Loucy (cell line): ENCODE measurements at regions not wholly inside any gene's neighbourhood (a gene's known extent, or its start where the extent isn't known, plus 50 kb on each side); places are given as distances from the start of the nearest gene placed in this dataset.

Source experiments
- H2AFZ ChIP-seq: fragments of 200-600 bp; sonication (generic); 2 replicates; pipeline ENCODE4 v1.6.0; 2016; ENCODE audit warnings: antibody characterized with exemption, mild to moderate bottlenecking, low read length, moderate library complexity
- H3F3A ChIP-seq: fragments of 200-600 bp; 2 replicates; pipeline ENCODE4 v1.6.0; 2016; ENCODE audit warnings: antibody characterized with exemption, low read depth, mild to moderate bottlenecking
- H3K27me3 ChIP-seq: fragments of 200-600 bp; sonication (generic); 2 replicates; pipeline ENCODE4 v1.6.1; 2014; ENCODE audit warnings: low read length, mild to moderate bottlenecking; ENCODE audit not compliant: insufficient read depth, poor library complexity, severe bottlenecking
- H3K36me3 ChIP-seq: fragments of 200-600 bp; sonication (generic); 2 replicates; pipeline ENCODE4 v1.6.1; 2016; ENCODE audit warnings: low read length; ENCODE audit not compliant: insufficient read depth
- H3K4me1 ChIP-seq: fragments of 200-600 bp; sonication (generic); 2 replicates; pipeline ENCODE4 v1.5.1; 2014; ENCODE audit warnings: low read length, mild to moderate bottlenecking; ENCODE audit not compliant: insufficient read depth, poor library complexity, severe bottlenecking
- H3K4me2 ChIP-seq: fragments of 200-600 bp; sonication (generic); 2 replicates; pipeline ENCODE4 v1.6.0; 2014; ENCODE audit warnings: antibody characterized with exemption, low read length, low read depth, mild to moderate bottlenecking; ENCODE audit not compliant: poor library complexity, severe bottlenecking
- H3K4me3 ChIP-seq: fragments of 200-600 bp; sonication (generic); 2 replicates; pipeline ENCODE4 v1.5.1; 2014; ENCODE audit warnings: low read length, mild to moderate bottlenecking, mixed read lengths; ENCODE audit not compliant: poor library complexity, severe bottlenecking
- H3K79me2 ChIP-seq: fragments of 200-600 bp; sonication (generic); 2 replicates; pipeline ENCODE4 v1.6.1; 2014; ENCODE audit warnings: low read length; ENCODE audit not compliant: insufficient read depth
- H3K9ac ChIP-seq: fragments of 200-600 bp; sonication (generic); 2 replicates; pipeline ENCODE4 v1.6.0; 2014; ENCODE audit warnings: mild to moderate bottlenecking, low read depth, low read length, moderate library complexity; ENCODE audit not compliant: poor library complexity, severe bottlenecking
- H3K9me2 ChIP-seq: fragments of 200-600 bp; sonication (generic); replicated peaks from 2 replicates; pipeline ENCODE4 v1.6.1; 2016; ENCODE audit warnings: low read depth, low read length, mixed read lengths
- H3K9me3 ChIP-seq: fragments of 200-600 bp; sonication (generic); 2 replicates; pipeline ENCODE4 v1.6.1; 2014; ENCODE audit warnings: mild to moderate bottlenecking, antibody characterized with exemption, low read length, low read depth; ENCODE audit not compliant: insufficient read depth
- H4K20me1 ChIP-seq: fragments of 200-600 bp; sonication (generic); 2 replicates; pipeline ENCODE4 v1.6.0; 2014; ENCODE audit warnings: antibody characterized with exemption, low read length, mild to moderate bottlenecking; ENCODE audit not compliant: insufficient read depth, poor library complexity, severe bottlenecking
- EZH2phosphoT487 ChIP-seq: fragments of 200-600 bp; IDR thresholded peaks from 2 replicates; pipeline ENCODE4 v1.6.1; 2018; ENCODE audit warnings: antibody characterized with exemption, mild to moderate bottlenecking, moderate library complexity, borderline replicate concordance
- TF ChIP-seq, protein P1 (sequence below): fragments of 200-600 bp; sonication (generic); conservative IDR thresholded peaks from 2 replicates; pipeline ENCODE4 v1.5.1; 2014; ENCODE audit warnings: mild to moderate bottlenecking, antibody characterized with exemption, low read length

DNA sequence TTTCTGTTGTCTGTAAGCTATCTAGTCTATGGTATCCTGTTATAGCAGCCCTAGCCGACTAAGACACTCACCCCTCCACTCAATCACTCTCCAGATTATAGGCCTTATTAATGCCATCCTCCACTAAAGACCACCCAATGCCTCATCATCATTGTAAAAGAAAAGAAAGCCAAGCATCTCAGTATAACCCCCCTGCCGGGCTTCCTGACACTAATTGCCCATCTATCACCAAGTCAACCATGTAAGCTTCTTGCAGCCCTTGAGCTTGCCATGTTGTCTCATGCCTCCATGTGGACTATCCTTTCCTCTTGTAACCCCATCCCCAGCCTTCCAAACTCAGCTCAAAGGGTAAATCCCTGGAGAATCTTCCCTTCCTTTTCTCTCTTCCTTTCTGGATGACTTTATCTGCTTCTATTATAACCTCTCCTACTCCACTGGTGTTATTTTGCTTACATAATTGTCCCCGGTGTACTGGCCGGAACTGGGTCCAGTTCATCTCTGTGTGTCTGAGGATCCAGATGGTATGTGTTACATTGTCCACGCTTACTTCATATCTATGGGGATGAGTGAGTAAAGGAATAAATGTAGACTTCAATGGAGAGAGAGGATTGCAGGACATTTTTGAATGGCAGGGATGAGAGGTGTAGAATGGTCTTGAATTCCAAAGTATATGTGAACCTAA is 202.9 kb upstream of the SOX4 start:
- TF ChIP-seq, protein P1, sequence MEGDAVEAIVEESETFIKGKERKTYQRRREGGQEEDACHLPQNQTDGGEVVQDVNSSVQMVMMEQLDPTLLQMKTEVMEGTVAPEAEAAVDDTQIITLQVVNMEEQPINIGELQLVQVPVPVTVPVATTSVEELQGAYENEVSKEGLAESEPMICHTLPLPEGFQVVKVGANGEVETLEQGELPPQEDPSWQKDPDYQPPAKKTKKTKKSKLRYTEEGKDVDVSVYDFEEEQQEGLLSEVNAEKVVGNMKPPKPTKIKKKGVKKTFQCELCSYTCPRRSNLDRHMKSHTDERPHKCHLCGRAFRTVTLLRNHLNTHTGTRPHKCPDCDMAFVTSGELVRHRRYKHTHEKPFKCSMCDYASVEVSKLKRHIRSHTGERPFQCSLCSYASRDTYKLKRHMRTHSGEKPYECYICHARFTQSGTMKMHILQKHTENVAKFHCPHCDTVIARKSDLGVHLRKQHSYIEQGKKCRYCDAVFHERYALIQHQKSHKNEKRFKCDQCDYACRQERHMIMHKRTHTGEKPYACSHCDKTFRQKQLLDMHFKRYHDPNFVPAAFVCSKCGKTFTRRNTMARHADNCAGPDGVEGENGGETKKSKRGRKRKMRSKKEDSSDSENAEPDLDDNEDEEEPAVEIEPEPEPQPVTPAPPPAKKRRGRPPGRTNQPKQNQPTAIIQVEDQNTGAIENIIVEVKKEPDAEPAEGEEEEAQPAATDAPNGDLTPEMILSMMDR, result no peak
- TF ChIP-seq EZH2phosphoT487, result no peak
- Histone ChIP-seq H4K20me1 (no peaks in the 10 kb centered on the region), H3K9ac (no peak overlapping the region), H3K27me3 (no peaks in the 10 kb centered on the region), H3K9me3 (no peaks in the 10 kb centered on the region), H3K4me2 (no peak overlapping the region), H2AFZ (no peak overlapping the region), H3K4me1 (peaks cover 9% of the 10 kb centered on the region), H3K79me2 (no peaks in the 10 kb centered on the region), H3K9me2 (no peaks in the 10 kb centered on the region), H3F3A (no peaks in the 10 kb centered on the region), H3K4me3 (no peak overlapping the region), H3K36me3 (no peaks in the 10 kb centered on the region)

DNA sequence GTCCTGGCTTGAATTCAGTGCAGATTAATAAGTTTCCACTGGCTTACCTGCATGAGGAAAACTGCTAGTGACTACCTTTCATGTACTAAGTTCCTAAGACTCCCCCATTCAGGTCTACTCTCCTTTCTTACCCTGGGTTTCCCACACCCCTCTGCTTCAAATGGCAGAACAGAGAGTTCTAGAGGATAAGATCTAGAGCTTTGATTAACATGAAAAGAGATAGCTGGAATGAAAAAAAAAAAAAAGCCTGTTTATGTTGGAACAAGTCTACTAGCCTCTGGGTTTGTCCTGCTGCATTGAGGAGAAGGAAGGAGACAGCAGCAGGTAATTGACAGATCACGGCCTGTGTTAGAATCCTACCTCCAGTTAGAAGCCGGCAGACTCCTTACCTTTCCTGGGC is 201.4 kb upstream of the SOX4 start:
- H2AFZ ChIP-seq, result no peak overlapping the region
- H3K4me2 ChIP-seq, result no peak overlapping the region
- H3K9me2 ChIP-seq, result no peaks in the 10 kb centered on the region
- no peaks in the 10 kb centered on the region for H3F3A ChIP-seq
- TF ChIP-seq, protein P1, result no peak
- no peak for TF ChIP-seq EZH2phosphoT487
- no peaks in the 10 kb centered on the region for H3K79me2 ChIP-seq
- H3K9ac ChIP-seq, result no peak overlapping the region
- no peaks in the 10 kb centered on the region for H3K9me3 ChIP-seq
- H3K4me3 ChIP-seq, result no peak overlapping the region
- H3K27me3 ChIP-seq, result no peaks in the 10 kb centered on the region
- no peaks in the 10 kb centered on the region for H3K36me3 ChIP-seq
- H4K20me1 ChIP-seq, result no peaks in the 10 kb centered on the region
- peaks cover 9% of the 10 kb centered on the region for H3K4me1 ChIP-seq

DNA sequence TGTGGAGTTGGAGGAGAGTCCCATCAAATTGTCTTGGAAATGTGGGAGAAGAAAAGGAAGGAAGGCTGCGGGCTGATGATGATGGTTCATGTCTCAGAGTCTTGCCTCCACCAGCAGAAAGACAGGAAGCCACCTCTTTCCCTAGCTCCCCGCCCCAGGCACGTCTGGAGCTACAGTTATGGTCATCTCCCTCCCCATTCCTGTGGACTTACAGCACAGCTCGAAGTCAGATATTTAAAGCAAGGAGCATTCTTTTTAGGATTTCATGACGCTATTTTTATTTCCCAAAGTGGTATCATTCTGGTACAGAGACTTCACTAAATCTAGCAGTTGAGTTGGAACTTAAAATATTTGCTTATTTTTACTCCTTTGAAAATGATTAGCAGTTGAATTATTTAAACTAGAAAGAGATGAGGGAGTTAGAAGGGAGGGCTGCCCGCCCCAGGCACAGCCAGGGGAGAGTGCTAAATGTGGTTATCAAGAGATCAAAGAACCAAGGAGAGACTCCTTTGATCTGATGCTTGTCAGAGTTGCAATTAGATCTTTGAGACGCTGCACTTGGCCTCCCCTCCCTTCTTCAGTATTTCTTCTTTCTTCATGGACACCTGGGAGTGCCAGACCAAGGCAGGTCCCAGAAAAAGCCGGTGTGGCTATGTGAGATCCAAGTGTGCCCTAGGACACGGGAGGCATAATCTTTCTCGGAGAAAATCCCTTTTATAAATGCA is 199.9 kb upstream of the SOX4 start:
- TF ChIP-seq, protein P1, result no peak
- TF ChIP-seq EZH2phosphoT487, result no peak
- H3K4me1 ChIP-seq, result peaks cover 9% of the 10 kb centered on the region

More for the DNA sequence above, 199.9 kb upstream of the SOX4 start:
- no peaks in the 10 kb centered on the region for H3F3A ChIP-seq
- no peaks in the 10 kb centered on the region for H4K20me1 ChIP-seq
- no peak overlapping the region for H3K4me3 ChIP-seq
- H2AFZ ChIP-seq, result no peak overlapping the region
- no peaks in the 10 kb centered on the region for H3K9me2 ChIP-seq
- H3K36me3 ChIP-seq, result no peaks in the 10 kb centered on the region
- H3K9ac ChIP-seq, result no peak overlapping the region
- H3K4me2 ChIP-seq, result peak overlapping the region; percentile 52
- no peaks in the 10 kb centered on the region for H3K79me2 ChIP-seq
- H3K9me3 ChIP-seq, result no peaks in the 10 kb centered on the region
- no peaks in the 10 kb centered on the region for H3K27me3 ChIP-seq
